ENCODE measurements at regions not wholly inside any gene's neighbourhood (a gene's known extent, or its start where the extent isn't known, plus 50 kb on each side); places are given as distances from the start of the nearest gene placed in this dataset.

DNA sequence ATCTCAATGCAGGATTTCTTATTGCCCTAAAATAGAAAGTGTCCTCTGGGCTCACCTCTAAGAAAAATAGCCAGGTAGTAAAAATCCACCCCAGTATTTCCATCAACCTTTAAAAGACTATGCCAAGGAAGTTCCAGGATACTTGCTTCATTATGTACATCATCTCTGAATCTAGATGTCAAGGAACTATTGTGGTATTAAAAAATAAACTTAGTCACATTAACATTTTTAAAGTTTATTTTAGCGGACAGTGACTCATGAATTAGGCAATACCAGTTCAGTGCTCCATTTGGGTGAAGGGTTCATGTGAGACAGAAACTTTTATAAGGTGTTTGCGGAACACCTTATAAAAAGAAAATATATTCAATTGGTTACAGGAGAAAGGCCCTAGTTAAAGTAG lies 209.2 kb downstream of the ADAM29 start:
- Histone ChIP-seq H3K4me3 (ENCODE audit: low read depth, low read length) (no peak overlapping the region), H3K27me3 (ENCODE audit: control insufficient read depth, insufficient read depth, low read length) (no peaks in the 10 kb centered on the region), H3K36me3 (ENCODE audit: control insufficient read depth, insufficient read depth, low read length) (no peaks in the 10 kb centered on the region)
- DNase-seq (ENCODE audit: low read depth), result no peak
- TF ChIP-seq, protein P1, sequence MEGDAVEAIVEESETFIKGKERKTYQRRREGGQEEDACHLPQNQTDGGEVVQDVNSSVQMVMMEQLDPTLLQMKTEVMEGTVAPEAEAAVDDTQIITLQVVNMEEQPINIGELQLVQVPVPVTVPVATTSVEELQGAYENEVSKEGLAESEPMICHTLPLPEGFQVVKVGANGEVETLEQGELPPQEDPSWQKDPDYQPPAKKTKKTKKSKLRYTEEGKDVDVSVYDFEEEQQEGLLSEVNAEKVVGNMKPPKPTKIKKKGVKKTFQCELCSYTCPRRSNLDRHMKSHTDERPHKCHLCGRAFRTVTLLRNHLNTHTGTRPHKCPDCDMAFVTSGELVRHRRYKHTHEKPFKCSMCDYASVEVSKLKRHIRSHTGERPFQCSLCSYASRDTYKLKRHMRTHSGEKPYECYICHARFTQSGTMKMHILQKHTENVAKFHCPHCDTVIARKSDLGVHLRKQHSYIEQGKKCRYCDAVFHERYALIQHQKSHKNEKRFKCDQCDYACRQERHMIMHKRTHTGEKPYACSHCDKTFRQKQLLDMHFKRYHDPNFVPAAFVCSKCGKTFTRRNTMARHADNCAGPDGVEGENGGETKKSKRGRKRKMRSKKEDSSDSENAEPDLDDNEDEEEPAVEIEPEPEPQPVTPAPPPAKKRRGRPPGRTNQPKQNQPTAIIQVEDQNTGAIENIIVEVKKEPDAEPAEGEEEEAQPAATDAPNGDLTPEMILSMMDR (IDR thresholded peaks at IDR 0.05; ENCODE audit: insufficient read depth, low read length, poor library complexity, severe bottlenecking), result no peak

DNA sequence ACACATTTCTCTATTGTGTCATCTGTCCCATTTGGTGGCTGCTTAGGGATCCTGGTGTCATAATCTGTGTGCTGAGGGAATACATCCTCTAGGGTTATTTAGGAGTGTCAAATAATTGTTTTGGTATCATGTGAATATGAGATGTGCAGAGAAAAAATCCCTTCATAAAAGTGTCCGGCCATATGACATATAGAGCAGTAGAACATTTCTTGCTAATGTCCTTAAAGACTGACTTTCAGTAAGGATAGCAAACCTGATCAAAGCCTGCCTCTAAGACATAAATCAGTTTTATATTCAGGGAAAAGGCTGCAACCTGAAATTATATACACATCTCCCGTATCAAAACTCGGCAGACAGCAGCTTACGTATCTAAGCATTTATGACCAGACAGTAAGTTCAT lies 211.6 kb downstream of the ADAM29 start:
- no peaks in the 10 kb centered on the region for H3K36me3 ChIP-seq (ENCODE audit: control insufficient read depth, insufficient read depth, low read length)
- no peaks in the 10 kb centered on the region for H3K27me3 ChIP-seq (ENCODE audit: control insufficient read depth, insufficient read depth, low read length)
- no peak overlapping the region for H3K4me3 ChIP-seq (ENCODE audit: low read depth, low read length)
- DNase-seq (ENCODE audit: low read depth), result no peak
- TF ChIP-seq, protein P1 (IDR thresholded peaks at IDR 0.05; ENCODE audit: insufficient read depth, low read length, poor library complexity, severe bottlenecking), result no peak

DNA sequence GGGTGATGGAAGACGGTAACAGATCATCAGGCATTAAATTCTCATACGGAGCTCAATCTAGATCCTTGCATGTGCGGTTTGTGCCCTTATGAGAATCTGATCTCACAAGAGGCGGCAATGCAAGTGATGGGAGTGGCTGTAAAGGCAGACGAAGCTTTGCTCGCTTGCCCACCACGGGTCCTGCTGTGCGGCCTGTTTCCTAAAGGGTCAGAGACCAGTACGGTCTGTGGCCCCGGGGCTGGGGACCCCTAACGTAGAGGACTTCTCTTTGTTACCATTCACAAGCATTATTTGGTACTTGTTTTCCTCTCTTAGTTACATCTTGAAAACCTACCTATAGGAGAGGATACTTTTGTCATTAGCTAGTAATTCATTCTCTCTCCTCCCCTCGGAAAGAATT lies 221.0 kb downstream of the ADAM29 start:
- TF ChIP-seq, protein P1 (IDR thresholded peaks at IDR 0.05; ENCODE audit: insufficient read depth, low read length, poor library complexity, severe bottlenecking), result no peak
- H3K27me3 ChIP-seq (ENCODE audit: control insufficient read depth, insufficient read depth, low read length), result no peaks in the 10 kb centered on the region
- no peak overlapping the region for H3K4me3 ChIP-seq (ENCODE audit: low read depth, low read length)

DNA sequence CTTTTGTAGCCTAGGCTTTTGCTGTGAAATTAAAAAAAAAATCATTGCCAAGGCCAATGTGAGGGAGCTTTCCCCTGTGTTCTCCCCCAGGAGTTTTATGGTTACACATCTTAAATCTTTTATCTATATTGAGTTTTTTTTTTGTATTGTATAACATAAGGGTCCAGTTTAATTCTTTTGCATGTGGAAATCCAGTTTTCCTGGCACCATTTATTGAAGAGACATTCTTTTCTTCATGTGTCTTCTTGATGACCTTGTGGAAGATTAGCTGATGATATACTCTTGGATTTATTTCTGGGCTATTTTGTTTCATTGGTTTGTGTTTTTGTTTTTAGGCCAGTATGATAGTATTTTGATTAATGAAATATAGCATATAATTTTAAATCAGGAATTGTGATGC lies 225.0 kb downstream of the ADAM29 start:
- Histone ChIP-seq H3K36me3 (ENCODE audit: control insufficient read depth, insufficient read depth, low read length) (no peaks in the 10 kb centered on the region), H3K4me3 (ENCODE audit: low read depth, low read length) (no peak overlapping the region), H3K27me3 (ENCODE audit: control insufficient read depth, insufficient read depth, low read length) (no peaks in the 10 kb centered on the region)
- TF ChIP-seq, protein P1 (IDR thresholded peaks at IDR 0.05; ENCODE audit: insufficient read depth, low read length, poor library complexity, severe bottlenecking), result no peak
- DNase-seq (ENCODE audit: low read depth), result no peak

More for the DNA sequence above, 221.0 kb downstream of the ADAM29 start:
- H3K36me3 ChIP-seq (ENCODE audit: control insufficient read depth, insufficient read depth, low read length), result no peaks in the 10 kb centered on the region
- DNase-seq (ENCODE audit: low read depth), result no peak

DNA sequence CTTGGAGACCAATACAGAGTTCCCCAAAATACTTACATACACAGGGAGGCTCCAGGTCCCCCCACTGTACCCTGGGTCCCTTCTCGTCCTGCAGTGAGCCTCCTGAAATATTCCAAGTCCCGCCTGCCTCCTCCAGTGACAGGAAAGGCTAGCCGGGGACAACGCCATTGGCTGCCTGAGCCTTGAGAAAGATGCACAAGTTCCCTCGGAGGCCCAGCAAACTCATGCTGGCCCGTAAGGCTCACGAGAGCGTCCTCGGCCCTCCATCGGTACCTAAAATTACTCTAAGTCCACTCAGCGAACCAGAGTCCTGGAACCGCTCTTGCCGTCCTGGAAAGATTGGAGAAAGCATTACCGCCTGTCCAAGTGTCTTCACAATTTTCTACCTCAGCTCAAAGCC lies 228.6 kb downstream of the ADAM29 start:
- no peaks in the 10 kb centered on the region for H3K36me3 ChIP-seq (ENCODE audit: control insufficient read depth, insufficient read depth, low read length)
- DNase-seq (ENCODE audit: low read depth), result no peak
- TF ChIP-seq, protein P1 (IDR thresholded peaks at IDR 0.05; ENCODE audit: insufficient read depth, low read length, poor library complexity, severe bottlenecking), result no peak
- no peak overlapping the region for H3K4me3 ChIP-seq (ENCODE audit: low read depth, low read length)
- no peaks in the 10 kb centered on the region for H3K27me3 ChIP-seq (ENCODE audit: control insufficient read depth, insufficient read depth, low read length)

DNA sequence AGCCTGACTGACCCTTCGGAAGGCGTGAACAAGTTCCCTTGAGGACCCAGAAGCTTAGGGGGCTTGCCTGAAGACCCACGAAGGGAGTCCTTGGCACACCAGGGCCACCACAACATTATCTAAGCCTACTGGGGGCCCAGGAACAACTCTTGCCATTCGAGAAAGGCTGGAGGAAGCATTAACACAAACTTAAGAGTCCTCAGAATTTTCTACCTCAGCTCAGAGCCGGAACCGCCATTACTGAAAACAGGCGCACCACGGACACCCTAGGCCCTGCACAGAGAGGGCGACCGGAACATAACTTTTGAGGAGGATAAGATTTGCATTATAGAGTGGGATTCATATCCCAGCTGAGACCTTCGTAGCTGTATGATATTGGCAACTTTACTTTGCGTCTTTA lies 229.1 kb downstream of the ADAM29 start:
- Histone ChIP-seq H3K4me3 (ENCODE audit: low read depth, low read length) (no peak overlapping the region), H3K27me3 (ENCODE audit: control insufficient read depth, insufficient read depth, low read length) (no peaks in the 10 kb centered on the region), H3K36me3 (ENCODE audit: control insufficient read depth, insufficient read depth, low read length) (no peaks in the 10 kb centered on the region)
- no peak for DNase-seq (ENCODE audit: low read depth)
- TF ChIP-seq, protein P1 (IDR thresholded peaks at IDR 0.05; ENCODE audit: insufficient read depth, low read length, poor library complexity, severe bottlenecking), result no peak

Data from kidney epithelial cell (primary cell).